ENCODE measurements at regions not wholly inside any gene's neighbourhood (a gene's known extent, or its start where the extent isn't known, plus 50 kb on each side); places are given as distances from the start of the nearest gene placed in this dataset.
"Not testable (repeated sequence)": the region's sequence is repeated elsewhere in the genome, so short reads cannot be mapped to it uniquely, and the experiment has no call there.

- no peak for DNase-seq (ENCODE audit: low spot score)
These were observed 126.5 kb downstream of the VPREB1 start for GRCh38 chr22:22371031-22371541.

- no peak for DNase-seq (ENCODE audit: low spot score)
These were observed 127.5 kb downstream of the VPREB1 start for GRCh38 chr22:22372086-22372485.

GRCh38 chr22:22374163-22374562 is 129.6 kb downstream of the VPREB1 start:
- DNase-seq (ENCODE audit: low spot score): no peak

GRCh38 chr22:22374579-22374978 is 130.0 kb downstream of the VPREB1 start:
- no peak for DNase-seq (ENCODE audit: low spot score)

- no peak for DNase-seq (ENCODE audit: low spot score)
These were observed 131.2 kb downstream of the VPREB1 start for GRCh38 chr22:22375576-22376351.

GRCh38 chr22:22376352-22376706 is 131.7 kb downstream of the VPREB1 start:
- DNase-seq (ENCODE audit: low spot score): no peak

- not testable (repeated sequence) for DNase-seq (ENCODE audit: low spot score)
These were observed 131.7 kb downstream of the ZNF280B start for GRCh38 chr22:22376884-22377283.

GRCh38 chr22:22377335-22377734 is 131.2 kb downstream of the ZNF280B start:
- DNase-seq (ENCODE audit: low spot score): no peak

- DNase-seq (ENCODE audit: low spot score): no peak
These were observed 129.8 kb downstream of the ZNF280B start for GRCh38 chr22:22378446-22379415.

GRCh38 chr22:22380098-22381030 is 128.2 kb downstream of the ZNF280B start:
- no peak for DNase-seq (ENCODE audit: low spot score)

GRCh38 chr22:22381292-22381691 is 127.2 kb downstream of the ZNF280B start:
- DNase-seq (ENCODE audit: low spot score): not testable (repeated sequence)

GRCh38 chr22:22384267-22384666 is 124.3 kb downstream of the ZNF280B start:
- DNase-seq (ENCODE audit: low spot score): no peak

- DNase-seq (ENCODE audit: low spot score): no peak
These were observed 123.8 kb downstream of the ZNF280B start for GRCh38 chr22:22384668-22385244.

- DNase-seq (ENCODE audit: low spot score): no peak
These were observed 121.7 kb downstream of the ZNF280B start for GRCh38 chr22:22386602-22387385.

- no peak for DNase-seq (ENCODE audit: low spot score)
These were observed 121.2 kb downstream of the ZNF280B start for GRCh38 chr22:22387386-22387736.

- no peak for DNase-seq (ENCODE audit: low spot score)
These were observed 120.5 kb downstream of the ZNF280B start for GRCh38 chr22:22388090-22388489.

GRCh38 chr22:22388494-22388893 is 120.0 kb downstream of the ZNF280B start:
- DNase-seq (ENCODE audit: low spot score): no peak

GRCh38 chr22:22389467-22389866 is 119.1 kb downstream of the ZNF280B start:
- DNase-seq (ENCODE audit: low spot score): no peak

GRCh38 chr22:22390989-22391388 is 117.6 kb downstream of the ZNF280B start:
- no peak for DNase-seq (ENCODE audit: low spot score)

GRCh38 chr22:22391543-22391942 is 117.0 kb downstream of the ZNF280B start:
- DNase-seq (ENCODE audit: low spot score): no peak
